Inferior parietal cortex (tissue), 1 donor: ENCODE measurements at regions not wholly inside any gene's neighbourhood (a gene's known extent, or its start where the extent isn't known, plus 50 kb on each side); places are given as distances from the start of the nearest gene placed in this dataset.
"Not testable (repeated sequence)": the region's sequence is repeated elsewhere in the genome, so short reads cannot be mapped to it uniquely, and the experiment has no call there.

Experiments
- DNase-seq: peaks from one replicate; pipeline ENCODE4 v3.0.0-alpha.2; 2016; ENCODE audit errors: extremely low spot score

DNA sequence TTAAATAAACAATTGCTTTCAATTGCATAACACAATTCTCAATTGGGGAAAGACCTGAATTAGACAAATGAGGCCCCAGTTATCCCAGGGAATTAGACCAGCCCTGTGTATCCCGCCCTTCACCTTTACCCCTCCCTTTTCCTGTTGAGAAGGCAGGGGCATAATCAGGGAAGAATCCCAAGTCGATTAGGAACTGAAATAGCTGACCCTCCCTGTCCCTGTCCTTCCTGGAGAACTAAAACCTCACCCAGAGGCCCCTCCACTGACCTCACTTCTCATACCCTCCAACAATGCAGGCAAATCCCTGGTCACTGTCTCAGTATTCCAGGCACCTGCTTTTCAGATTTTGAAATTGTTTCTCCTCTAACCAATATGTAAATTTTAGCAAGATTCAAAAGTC is 165.4 kb upstream of the CDH11 start:
- no peak for DNase-seq

GRCh38 chr16:65285128-65286048 is 163.5 kb upstream of the CDH11 start:
- no peak for DNase-seq

GRCh38 chr16:65284626-65285025 is 162.8 kb upstream of the CDH11 start:
- DNase-seq, result no peak

DNA sequence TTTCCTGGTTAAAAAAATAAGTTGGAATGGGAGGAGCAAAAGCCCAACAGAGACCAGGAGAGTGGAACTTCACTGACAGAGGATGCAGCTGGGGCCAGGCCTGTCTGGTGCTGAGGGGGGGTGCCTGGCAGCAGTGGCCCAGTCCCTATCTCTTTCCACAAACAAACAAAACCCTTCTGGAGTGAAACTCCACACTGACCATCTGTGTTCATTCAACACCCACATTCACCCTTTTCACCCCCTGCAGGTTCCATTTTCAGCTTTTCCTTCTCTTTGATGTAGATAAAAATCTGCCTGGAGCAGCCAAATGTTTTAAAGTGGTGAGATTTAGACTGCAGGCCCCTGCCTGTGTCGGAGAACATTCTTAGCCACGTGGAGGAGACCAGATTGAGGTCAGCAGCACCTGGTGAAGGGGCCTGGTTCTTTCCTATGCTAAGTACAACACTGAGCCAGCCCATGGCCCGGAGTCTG is 161.4 kb upstream of the CDH11 start:
- DNase-seq, result no peak

- no peak for DNase-seq
Observed at GRCh38 chr16:65281586-65281985, 159.7 kb upstream of the CDH11 start.

GRCh38 chr16:65280845-65281512 is 159.1 kb upstream of the CDH11 start:
- no peak for DNase-seq

DNA sequence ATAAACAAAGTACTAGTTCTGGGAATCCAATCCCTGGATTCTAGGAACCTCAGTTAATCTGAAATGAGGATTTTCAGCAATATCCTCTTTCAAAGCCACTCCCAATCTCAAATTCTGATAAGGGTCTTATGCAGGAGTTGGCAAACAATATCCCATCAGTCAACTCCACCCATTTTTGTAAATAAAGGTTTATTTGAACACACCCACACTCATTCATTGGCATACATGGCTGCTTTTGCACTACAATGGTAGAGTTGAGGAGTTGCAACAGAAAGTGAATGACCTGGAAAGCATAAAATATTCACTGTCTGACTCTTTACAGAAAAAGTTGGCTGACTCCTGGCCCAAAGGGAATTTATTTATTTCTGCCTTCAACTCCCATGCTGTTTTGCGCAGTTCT is 157.7 kb upstream of the CDH11 start:
- DNase-seq, result no peak

- no peak for DNase-seq
Observed at GRCh38 chr16:65278874-65279273, 157.0 kb upstream of the CDH11 start.

GRCh38 chr16:65274566-65274965 is 152.7 kb upstream of the CDH11 start:
- no peak for DNase-seq

GRCh38 chr16:65272699-65273414 is 151.0 kb upstream of the CDH11 start:
- no peak for DNase-seq

GRCh38 chr16:65271996-65272395 is 150.1 kb upstream of the CDH11 start:
- no peak for DNase-seq

DNA sequence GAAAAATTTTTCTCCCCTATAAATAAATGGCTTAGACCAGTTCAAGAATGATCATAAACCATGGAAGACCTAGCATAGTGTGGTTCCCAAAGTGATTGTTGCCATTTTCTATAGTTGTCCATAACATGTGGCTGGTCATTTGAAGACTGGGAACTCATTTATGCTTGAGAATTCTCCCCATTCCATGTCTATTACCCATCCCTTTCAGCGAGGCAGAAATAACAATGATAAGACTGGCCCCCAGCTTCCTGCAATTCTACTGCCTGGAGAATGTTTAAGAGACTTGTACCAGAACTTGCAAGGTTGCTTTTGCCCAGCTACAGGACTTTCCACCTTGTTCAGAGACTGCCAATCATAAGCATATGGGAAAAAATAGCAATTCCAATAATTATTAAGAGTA is 146.5 kb upstream of the CDH11 start:
- DNase-seq, result no peak

DNA sequence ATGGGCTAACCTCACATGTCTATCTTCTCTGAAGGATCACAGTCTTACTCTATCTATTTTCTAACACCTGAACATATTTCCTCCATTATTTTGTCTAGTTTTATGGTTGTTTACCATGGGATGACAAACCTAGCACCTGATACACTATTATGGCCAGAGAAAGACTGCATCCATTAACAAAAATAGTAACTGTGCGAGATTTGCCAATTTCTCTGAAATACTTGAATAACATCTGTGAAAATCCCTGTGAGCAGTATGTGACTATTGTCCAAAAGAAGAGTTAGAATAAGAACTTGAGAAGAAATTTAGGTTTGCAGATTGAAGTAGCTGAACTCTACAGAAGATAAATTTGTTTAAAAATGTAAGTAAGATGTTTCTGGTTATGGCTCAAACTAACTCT is 142.0 kb upstream of the CDH11 start:
- DNase-seq, result no peak

DNA sequence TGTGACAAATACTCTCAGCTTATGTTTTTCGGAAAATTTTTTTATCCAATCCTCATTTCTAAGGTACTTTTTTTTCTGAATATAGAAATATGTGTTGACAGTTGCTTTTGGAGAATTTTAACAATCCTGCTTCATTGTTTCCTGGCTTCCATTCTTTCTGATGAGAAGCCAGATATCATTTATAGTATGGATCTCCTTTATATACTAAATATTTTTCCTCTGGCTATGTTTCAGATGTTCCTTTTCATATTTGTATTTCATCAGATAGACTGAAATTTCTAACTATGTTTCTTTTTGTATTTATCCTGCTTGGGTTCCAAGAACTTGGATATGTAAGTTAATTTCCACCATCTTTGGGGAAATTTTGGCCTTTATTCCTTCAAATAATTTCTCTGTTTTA is 138.9 kb upstream of the CDH11 start:
- DNase-seq, result no peak

GRCh38 chr16:65254144-65254543 is 132.3 kb upstream of the CDH11 start:
- no peak for DNase-seq

DNA sequence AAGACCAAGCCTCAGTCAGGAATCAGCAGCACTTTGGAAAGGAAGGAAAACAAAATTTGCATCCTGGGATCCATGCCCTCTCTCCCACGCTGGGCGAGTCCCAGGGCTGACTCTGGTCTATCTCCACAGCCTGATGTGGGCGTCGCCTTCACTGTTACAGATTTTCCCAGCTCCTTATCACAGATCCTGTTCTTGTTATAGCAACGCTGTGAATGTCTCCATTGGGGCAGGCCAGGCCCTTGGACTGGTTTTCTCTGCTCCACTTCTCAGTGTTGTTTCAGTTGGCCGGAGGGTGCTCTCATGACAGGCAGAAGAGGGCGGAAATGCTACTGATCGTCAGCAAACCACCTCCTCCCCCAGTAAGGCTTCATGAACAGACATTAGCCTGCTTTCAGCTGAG is 127.9 kb upstream of the CDH11 start:
- no peak for DNase-seq

- no peak for DNase-seq
Observed at GRCh38 chr16:65244787-65245186, 122.9 kb upstream of the CDH11 start.

DNA sequence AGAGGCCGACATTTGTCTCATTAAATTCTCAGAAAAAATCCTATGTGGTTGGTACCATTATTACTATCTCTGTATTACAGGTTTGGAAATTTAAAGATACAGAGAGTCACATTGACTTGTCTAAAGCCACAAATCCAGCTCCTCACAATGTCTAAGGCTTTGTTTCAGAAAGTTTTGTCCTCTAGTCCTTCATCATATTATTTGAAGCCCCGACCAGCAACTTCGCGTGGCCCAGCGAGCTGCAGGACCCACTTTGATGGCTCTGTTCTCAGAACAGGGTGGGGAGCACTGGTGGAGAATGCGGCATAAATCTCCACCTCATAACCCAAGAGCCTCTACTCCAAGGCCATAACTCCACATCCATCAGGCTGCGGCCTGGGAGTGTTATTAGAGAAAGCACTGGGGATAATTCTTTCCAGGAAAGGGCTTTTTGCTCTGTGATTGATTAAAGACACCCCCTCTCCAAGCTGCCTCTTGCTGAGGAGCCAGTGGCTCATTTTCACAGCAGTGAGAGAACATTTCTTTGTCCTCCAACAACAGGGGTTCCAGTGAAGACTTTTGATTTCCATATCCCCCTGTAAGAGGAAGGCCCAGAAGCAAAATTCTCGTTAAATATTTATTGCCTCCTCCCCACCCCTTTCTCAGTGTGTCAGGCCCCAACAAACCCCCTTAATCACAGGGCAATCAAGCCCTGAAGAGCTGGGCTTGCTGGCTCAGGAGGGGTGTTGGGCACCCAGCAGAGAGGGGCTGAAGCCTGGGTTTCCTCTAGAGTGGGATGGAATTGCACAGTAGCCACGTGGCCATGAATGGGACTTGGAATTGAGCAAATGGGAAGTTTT is 113.7 kb upstream of the CDH11 start:
- DNase-seq, result no peak

GRCh38 chr16:65234721-65235320 is 113.0 kb upstream of the CDH11 start:
- DNase-seq, result not testable (repeated sequence)

- no peak for DNase-seq
Observed at GRCh38 chr16:65229191-65229662, 107.4 kb upstream of the CDH11 start.
